Cardiac muscle cell (in vitro differentiated cells and primary cell): ENCODE measurements at regions not wholly inside any gene's neighbourhood (a gene's known extent, or its start where the extent isn't known, plus 50 kb on each side); places are given as distances from the start of the nearest gene placed in this dataset.

Experiments used
- DNase-seq, 2 donors: peaks; one replicate each; pipeline versions ENCODE4 v3.0.0 to v3.0.0-alpha.2; 2010 to 2017; ENCODE audit warnings: low read depth in 1 of 2, low spot score in 1 of 2
- H3K27ac ChIP-seq: fragments of 200-600 bp; sonication (generic); 2 replicates; pipeline ENCODE4 v1.5.1; 2016
- H3K27me3 ChIP-seq: fragments of 200-600 bp; sonication (generic); 2 replicates; pipeline ENCODE4 v1.6.0; 2016; ENCODE audit warnings: control low read depth
- H3K36me3 ChIP-seq: fragments of 200-600 bp; sonication (generic); 2 replicates; pipeline ENCODE4 v1.5.1; 2016; ENCODE audit warnings: control low read depth
- H3K4me1 ChIP-seq: fragments of 200-600 bp; sonication (generic); 2 replicates; pipeline ENCODE4 v1.8.1; 2017; ENCODE audit warnings: low read depth, mild to moderate bottlenecking, mixed run types
- H3K4me3 ChIP-seq: fragments of 200-600 bp; sonication (generic); 2 replicates; pipeline ENCODE4 v1.5.1; 2016; ENCODE audit warnings: mild to moderate bottlenecking
- H3K9me3 ChIP-seq: fragments of 200-600 bp; sonication (generic); 2 replicates; pipeline ENCODE4 v1.5.1; 2017; ENCODE audit warnings: low read depth, mild to moderate bottlenecking, control low read depth
- TF ChIP-seq, protein P1 (sequence below): IDR thresholded peaks from 2 replicates; pipeline ENCODE4 v1.5.1; 2012; ENCODE audit warnings: low read depth, mild to moderate bottlenecking, low read length

DNA sequence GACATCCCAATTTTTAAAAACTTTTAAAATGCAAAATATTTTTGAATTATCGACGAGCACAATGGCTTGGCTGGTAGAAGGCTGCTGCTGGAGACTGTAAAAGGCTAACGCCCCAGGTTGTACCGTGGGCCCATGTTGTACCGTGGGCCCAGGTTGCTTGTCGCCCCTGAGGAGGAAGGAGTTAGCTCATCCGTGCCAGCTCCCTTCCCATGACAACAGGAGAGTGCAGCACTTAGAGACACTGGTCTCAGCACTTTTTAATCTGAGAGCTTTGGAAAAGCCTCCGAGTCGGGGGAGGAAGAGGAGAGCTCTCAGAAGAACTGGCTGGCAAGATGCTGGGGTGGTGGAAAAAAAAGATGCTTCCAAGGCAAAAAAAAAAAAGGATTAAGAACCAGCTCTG, 50.3 kb upstream of the CACNA1A start:
- H3K27me3 ChIP-seq, result peaks cover 7% of the 10 kb centered on the region
- no peaks in the 10 kb centered on the region for H3K36me3 ChIP-seq
- H3K27ac ChIP-seq, result no peak overlapping the region
- TF ChIP-seq, protein P1, sequence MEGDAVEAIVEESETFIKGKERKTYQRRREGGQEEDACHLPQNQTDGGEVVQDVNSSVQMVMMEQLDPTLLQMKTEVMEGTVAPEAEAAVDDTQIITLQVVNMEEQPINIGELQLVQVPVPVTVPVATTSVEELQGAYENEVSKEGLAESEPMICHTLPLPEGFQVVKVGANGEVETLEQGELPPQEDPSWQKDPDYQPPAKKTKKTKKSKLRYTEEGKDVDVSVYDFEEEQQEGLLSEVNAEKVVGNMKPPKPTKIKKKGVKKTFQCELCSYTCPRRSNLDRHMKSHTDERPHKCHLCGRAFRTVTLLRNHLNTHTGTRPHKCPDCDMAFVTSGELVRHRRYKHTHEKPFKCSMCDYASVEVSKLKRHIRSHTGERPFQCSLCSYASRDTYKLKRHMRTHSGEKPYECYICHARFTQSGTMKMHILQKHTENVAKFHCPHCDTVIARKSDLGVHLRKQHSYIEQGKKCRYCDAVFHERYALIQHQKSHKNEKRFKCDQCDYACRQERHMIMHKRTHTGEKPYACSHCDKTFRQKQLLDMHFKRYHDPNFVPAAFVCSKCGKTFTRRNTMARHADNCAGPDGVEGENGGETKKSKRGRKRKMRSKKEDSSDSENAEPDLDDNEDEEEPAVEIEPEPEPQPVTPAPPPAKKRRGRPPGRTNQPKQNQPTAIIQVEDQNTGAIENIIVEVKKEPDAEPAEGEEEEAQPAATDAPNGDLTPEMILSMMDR, result no peak
- H3K4me1 ChIP-seq, result no peaks in the 10 kb centered on the region
- H3K4me3 ChIP-seq, result no peak overlapping the region
- H3K9me3 ChIP-seq, result no peaks in the 10 kb centered on the region
- no peak for DNase-seq
